ENCODE measurements at regions not wholly inside any gene's neighbourhood (a gene's known extent, or its start where the extent isn't known, plus 50 kb on each side); places are given as distances from the start of the nearest gene placed in this dataset.

DNA sequence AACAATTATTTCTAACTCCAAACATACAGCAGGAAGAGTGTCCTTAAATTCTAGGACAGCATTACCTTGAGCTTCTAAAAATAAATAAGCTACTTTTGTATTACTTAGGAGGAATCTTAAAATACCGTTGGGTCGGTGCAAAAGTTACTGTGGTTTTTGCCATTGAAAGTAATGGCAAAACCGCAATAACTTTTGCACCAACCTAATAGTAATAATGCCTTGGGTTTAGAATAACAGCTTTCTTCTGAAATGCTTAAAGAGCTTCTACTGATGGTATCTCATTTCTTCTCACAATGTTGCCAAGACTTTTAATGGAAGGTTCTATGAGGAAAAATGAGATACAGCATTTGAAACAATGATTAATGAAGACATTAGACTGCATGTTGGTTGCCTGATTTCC lies 179.9 kb downstream of the SEC16B start:
- DNase-seq = no peak

DNA sequence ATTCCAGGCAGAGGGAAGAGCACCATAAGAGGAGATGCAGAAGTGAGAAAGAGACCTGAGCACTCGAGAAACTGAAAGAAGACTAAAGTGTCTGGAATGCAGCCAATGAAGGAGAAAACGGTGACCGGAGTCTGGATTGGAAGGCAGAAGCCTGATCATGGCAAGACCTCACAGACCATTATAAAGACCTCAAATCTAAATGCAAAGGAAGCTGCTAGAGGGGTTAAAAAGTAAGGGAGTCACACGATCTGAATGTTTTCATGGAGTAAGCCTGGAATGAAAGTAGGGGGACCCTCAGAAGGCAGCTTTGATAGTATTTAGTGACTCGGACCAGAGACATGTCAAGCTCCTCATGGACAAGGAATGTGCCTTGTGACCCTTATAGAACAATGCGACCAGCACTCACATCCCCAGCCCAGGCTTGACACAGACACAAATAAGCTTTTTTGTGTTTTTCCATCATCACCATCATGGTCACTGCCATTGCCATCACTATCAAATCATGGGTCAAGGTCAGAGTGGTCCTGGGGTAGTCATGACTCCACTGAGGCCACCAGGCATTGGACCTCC lies 183.6 kb downstream of the SEC16B start:
- no peak for DNase-seq

DNA sequence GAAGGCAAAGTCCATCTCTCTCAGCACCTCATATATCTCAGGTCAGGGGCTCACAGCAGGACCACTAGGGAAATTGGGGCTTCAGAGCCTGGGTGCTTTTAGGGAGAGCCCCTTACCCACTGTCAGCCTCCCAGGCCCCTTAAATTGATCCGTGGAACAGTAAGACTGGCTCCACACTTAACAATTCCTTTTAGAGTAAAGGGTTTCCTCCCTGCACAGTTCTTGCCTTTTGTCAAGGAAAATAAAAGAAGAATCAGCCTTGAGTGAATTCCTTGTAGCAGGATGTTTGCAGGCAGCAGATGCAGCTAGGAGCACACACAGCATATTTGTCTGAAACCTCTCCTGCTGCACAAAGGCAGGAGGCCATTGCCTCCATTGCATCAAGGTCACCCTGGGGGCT lies 184.9 kb downstream of the SEC16B start:
- DNase-seq = no peak

DNA sequence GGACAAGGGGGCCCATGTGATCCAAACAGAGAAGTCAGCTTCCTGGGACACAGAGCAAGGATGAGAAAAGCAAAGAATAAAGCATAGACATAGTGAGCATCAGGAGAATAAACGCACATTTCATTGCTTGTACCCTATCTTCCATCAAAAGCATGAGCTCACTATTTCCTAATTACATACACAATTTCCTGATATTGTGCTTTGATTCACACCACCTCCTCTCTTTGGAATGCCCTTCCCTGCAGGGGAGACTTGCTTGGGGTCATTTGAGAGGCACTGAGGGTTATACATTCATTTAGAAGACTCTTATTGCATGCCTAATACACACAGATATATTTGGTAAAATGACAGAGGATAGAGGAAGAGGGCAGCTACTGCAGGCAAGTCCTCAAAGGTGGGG lies 185.4 kb downstream of the SEC16B start:
- DNase-seq = no peak

DNA sequence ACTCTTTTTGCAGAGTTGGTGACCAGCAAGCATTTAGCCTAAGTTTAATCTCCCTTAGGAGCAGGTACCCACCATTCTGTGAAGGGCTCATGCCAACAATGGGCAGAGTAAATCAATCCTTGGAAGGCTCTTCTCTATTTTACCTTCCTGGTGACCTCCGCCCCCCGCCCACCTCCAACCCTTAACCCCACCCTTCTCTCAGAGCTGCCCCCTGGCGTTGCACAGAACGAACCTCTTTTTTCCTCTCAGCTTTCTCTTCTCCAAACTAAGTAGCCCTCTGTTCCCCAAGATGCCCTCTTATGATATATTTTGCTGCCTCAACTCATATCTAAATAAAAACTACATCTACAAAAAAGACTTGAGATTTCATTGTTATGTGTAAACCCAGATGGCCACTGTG lies 186.8 kb downstream of the SEC16B start:
- no peak for DNase-seq

DNA sequence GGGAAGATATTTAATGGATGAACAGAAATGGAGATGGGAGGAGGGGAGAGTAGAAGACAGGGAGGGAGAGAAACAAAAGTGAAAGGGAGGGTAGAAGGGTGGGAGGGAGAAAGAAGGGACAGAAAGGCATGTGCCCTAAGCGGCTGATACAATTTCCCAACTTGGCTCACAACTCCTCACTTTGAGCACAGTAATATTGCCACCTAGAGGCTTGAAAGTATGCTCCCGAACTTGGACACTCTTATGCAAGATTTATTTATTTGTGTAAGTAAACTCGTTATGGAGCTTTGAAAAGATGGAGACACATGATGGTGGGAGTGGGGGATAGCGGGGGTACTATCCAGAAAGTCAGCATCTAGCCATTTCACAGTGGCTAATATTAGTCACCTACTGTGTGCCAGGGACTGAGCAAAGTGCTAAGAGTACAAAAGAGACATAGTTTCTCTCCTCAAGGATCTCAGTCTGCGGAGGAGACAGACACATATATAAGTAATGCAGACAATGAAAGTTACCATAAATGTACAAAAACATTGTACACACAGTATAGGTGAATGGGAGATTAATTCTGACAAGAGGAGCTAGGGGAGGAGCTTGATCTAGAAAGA lies 189.7 kb downstream of the SEC16B start:
- DNase-seq = peak; percentile 27 to 42

DNA sequence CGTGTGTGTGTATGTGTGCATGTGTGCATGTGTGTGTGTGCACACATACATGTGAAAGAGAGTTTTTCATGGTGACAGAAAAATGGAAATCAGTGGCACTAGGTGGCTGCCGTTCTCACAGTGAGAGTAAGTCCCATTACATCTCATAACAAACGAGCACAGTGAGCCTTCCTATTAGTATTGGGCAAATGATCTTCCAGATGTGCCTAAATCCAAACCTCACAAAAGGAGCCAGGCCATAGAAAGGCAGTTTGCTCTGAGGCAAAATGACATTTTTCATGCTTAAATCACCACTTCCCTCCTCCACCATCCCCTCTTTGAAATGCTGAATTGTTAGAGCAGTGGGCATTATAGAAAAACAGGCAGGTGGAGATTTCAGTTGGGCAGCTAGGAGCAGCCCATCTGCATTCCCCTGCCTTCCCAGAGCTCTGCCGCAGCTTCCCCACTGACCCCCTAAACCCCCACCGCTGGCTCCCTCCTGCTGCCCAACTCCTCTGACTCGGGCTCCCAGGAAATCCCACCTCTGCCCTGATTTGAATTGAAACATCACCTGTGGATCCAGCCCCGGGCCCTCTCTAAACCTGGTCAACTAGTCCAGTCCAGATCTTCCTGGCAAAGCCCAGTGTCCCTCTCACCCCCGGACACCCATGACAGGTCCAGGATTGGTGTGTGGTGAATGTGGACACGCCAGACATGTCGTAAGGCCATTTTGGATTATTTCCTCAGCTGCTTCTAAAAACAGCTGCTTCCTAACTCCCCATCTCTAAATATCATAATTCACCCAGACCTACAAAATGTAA lies 190.5 kb downstream of the SEC16B start:
- no peak for DNase-seq

DNA sequence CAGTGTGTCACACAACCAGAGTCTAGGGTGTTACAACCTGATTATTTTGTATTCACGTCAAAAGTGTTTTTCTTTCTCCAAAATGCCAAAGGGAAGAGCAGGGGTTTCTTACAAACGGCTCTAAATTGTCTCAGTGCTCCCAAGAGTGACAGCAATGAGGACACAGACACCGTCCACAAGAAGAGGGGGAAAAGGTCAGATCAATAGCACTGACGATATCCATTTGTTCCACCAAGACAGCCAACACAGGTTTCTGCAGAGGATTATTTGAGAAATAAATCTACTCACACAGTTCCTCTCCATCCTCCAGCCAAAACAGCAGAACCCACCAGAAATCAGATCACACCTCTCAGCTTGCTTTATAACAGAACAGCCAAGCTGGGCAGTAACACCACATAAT lies 193.9 kb downstream of the SEC16B start:
- DNase-seq = no peak

DNA sequence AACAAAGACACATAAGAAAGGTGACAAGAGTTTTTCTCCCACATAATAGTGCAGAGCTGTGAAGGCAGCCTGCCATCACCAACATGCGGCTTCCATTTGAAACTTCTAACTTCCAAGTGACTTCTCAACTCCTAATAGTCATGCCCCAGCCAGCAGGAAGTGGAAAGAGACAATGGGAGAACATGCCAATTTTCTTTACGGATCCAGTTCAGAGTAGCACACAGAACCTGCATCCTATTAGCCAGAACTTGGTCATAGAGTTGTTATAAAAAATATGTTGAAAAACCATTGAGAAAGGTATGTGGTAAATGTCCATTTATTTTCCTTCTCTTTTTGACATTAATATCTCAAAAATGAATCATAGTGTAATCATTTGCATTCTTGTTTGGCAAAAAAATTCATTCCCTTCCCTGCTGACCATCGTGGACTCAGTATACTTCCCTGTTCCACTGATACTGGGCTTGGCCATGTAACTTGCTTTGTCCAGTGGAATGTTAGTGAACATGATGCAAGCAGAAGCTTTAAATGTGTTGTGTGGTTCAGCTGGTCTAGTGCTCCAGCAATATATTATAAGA lies 197.4 kb downstream of the SEC16B start:
- DNase-seq = no peak

DNA sequence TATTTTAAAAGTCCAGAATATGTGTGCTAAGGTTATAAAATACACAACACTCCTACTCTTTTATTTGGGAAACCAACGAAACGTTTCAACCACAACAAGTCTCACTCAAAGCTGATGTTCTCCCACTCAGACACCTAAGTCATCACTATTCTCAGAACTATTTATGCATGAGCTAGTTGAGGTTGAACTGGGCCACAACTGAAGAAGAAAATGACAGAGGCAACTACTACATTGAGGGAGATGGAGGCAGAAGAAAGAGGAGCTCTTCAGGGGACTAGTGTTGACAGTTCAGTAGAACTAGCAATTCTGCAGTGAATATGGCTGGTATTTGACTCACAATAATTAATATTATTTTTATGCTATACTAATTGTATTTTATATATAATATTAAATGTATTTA lies 198.2 kb downstream of the SEC16B start:
- no peak for DNase-seq

DNA sequence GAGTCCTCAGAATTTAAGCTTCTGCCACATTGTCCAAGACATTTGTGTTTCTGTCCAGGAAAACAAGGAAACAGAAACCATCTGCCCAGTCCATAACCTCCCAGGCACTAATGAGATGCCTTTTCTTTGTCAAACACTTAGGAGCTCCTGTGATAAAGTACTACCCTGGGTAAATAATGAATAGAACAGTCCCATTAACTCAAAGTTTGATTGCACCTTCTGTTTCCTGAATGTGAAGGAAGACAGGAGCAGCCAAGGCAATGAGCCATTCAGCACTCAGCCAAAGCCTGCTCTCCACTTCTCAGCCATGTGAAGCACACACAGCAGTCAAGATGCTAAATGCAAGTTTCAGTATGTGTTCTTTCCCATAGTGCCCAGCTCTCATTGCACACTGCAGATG lies 199.8 kb downstream of the SEC16B start:
- no peak for DNase-seq

DNA sequence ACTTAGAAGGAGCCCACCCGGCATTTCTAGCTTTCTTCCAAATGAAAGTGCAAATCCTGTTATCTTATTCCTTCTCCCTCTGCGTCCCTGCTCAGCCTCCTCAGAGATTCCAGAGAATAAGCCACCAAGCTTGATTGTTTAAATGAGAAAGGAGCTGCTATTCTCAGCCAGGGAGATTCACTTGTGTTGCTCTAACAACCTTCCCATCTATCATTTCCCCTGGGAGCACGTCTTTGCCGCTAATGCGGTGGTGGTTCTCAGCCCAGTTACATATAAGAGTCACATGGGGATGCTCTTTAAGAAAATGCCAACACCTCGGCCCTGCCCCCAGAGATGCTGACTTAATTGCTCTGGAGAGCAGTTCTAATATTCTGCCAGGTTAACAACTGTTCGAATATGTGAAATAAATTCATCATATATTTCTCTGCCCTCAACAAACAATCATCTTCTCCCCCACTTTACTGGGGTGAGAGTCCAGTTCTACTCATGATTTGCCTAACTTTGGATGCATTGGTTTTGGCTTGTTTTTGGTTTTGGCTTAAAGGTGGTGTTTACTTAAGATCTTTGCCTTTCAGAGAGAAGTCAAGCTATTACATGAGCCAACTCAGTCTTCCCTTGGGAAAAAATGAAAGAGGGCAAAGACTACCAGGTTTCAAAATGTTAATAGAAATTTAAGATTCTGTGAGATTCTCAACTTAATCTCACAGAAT lies 213.9 kb downstream of the SEC16B start:
- DNase-seq = no peak

DNA sequence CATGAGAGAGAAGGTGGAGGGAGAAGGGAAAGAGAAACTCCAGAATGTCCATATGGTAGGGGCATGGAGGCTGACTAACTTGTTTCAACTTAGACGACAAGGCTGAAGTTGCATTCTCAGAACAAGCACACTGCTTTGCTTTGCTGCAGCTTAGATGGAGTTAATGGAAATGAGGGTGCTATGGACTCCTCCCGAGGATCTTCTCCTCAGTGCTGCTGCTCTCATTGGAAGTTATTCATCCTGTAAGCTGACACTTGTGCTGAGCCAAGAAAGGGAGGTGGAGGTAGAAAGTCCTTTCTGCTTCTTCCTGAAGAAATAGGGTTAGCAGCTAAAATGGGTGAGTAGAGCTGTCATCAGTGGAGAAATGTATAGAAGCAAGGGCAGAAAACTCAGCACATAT lies 215.3 kb downstream of the SEC16B start:
- no peak for DNase-seq

DNA sequence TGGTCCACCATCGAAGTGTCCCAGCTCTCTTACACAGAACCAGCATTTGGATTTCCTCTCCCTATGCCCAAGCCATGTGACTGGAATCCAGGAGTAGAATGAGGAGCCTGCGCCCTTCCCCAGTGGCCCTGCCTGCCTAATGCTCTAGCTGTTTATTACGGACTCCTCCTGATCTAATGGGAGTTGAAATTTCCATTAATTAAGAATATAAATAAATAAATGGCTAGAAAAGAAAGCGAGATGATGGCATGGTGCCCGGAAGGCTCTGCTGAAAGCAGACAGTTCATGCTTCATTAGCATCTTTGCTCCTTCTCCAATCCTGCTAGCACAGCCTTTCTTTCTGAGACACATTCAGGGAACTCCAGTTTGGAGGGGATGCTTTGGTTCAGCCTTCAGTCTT lies 216.2 kb downstream of the SEC16B start:
- no peak for DNase-seq

DNA sequence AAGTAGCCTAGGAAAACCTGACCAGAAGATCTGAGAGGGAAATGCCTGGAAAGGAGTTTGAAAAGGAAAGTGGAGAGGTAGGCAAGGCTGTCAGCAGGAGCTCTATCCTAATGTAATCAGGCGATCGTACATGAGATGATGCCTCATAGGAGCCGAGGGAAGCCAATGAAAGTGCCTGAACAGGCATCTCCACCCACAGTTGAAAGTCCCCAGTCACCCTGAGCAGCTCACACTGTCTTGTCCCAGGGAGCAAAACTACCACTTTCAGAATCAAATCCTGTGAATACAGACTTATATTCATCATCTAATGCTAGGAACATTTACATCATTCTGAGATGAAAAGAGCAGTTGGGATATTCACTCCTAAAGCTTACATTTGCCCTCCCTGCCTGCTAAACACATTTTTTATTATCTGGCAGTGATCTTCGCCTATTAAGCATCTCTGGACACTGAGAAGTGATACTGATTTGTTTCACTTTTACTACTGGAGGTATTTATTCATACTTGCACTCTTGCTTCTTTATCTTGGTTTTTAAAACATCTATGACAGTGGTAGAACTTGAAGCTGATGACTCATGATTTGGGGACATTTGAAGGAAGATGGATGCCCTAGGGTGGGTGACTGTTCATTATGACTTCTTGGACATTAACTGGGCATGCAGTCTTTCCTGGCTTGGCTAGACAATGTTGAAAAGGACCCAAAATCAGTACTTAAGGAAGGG lies 221.6 kb downstream of the SEC16B start:
- DNase-seq = no peak

DNA sequence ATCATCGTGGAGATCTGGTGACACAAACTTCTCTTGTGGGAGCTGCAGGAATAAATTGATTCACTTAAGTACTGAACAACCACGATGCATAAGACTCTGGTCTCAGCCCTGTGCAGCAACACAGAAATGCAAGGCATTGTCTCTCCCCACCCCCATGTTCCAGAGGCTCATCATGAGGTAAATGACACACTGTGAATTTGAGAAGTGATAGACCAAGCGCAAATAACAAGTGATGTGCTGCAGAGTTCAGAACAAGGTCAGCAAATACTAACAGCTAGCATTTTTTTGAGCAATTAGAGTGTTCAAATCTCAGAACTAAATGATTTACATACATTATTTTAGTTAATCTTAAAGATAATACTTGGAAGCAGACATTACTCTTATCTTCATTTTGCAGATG lies 223.7 kb downstream of the SEC16B start:
- DNase-seq = no peak

DNA sequence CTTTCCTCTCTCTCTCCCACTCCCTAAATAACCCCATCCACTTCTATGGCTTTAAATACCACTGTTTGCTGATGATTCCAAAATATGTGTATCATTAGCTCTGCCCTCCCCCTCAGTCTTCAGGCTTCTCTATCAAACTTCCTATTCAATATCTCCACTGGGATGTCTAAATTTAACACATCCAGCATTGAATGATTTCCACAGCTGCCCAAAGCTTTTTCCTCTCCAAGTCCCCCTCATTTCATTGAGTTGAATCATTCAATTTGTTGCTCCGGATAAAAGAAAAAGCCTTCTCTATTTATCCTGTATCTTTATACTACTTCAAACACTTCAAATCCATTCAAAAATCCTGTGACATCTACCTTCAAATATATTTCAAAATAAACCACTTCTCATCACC lies 225.0 kb downstream of the SEC16B start:
- DNase-seq = no peak

DNA sequence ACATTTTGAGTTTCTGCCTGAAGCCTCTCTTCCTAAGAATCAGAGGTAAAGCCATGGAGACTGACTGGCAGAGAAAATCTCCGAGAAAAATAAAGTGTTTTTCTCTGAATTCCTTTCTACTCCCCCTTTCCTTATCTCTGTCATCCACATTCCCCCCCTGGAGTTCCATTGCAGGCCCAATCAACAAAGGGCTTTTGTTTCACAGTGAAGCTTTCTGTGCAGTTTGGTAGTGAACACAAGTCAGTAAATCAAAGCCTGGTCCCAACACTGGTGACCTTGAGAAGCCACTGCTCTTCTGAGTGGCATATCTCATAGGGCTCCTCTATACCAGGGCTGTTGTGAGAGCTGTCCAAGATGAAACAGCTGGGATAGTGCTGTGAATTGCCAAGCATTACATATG lies 228.4 kb downstream of the SEC16B start:
- DNase-seq = no peak

DNA sequence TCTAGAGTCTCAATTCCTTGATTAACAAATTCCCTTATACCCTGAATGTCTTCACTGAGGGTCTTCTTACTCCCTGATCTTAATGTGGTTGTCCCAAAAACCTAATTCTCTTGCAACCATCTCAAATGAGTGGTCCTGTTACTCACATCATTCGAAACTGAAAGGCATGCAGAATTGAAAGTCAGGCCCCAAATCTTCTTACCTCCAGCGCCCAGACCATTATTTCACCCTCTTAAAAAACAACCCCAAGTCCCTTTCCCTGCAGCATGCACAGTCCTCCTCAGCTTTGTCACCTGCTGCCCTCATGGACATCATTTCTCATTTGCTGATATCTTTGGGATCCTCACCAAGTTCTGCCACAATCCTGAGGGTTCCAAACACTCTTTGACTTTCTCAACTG lies 230.1 kb downstream of the SEC16B start:
- DNase-seq = no peak

DNA sequence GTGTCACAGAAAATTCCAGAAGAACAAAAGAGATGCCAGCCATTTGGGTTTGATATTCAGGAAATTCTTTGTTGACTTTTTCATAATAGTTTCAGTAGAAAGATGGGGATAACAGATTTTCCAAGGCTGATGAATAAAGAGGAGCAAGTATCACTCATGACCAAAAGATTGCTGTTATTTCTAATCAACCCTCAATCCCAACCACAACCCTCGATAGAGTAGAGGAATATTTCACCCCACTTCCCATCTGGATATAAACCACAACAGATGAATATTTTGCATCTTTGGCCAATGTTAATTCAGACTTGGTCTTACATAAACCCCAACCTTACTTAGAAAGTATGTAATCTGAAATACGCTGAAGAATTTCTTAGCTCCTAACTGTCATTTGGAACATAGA lies 232.4 kb downstream of the SEC16B start:
- DNase-seq = no peak

DNA sequence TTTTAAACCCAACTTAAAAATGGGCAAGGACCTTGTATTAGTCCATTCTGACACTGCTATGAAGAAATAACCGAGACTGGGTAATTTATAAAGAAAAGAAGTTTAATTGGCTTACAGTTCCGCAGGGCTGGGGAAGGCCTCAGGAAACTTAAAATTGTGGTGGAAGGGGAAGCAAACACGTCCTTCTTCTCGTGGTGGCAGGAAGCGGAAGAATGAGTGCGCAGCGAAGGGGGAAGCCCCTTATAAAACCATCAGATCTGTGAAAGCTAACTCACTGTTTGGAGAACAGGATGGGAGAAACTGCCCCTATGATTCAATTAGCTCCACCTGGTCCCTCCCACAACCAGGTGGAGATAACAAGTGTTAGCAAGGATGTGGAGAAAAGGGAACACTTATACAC lies 237.7 kb downstream of the SEC16B start:
- no peak for DNase-seq

DNA sequence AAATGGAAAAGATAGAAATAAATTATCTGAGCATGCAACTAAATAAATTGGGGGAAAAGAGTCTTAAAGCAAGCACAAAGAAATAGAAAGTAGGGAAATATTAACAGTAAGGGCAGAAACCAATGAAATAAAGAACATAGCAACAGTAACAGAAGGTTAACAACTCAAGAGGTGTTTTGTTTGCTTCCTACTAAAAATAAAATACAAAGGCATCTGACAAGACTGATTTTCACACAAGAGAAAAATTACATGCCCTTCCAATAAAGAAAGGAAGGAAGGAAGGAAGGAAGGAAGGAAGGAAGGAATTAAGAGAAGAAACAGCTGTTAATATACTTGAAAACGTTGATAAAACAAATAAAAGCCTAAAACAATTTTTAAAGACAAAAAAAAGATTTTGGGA lies 240.2 kb downstream of the SEC16B start:
- no peak for DNase-seq

Data from right lung (tissue), 2 donors.